Tibial nerve (tissue), 3 donors: ENCODE measurements at regions not wholly inside any gene's neighbourhood (a gene's known extent, or its start where the extent isn't known, plus 50 kb on each side); places are given as distances from the start of the nearest gene placed in this dataset.

Experiments
- POLR2A ChIP-seq, 2 donors: fragments of 450-650 bp; IDR thresholded peaks; one replicate each; pipeline ENCODE4 v1.6.1; 2017; ENCODE audit warnings: antibody characterized with exemption in 2 of 2, mild to moderate bottlenecking in 2 of 2, moderate library complexity in 2 of 2
- TF ChIP-seq, protein P1 (sequence below), 5 experiments: fragments of 200-600 bp in 3 of 5; fragments of 450-650 bp in 2 of 5; sonication (generic) in 3 of 5; IDR thresholded peaks; one replicate each; pipeline ENCODE4 v1.5.1; 2016 to 2019; ENCODE audit warnings: antibody characterized with exemption in 5 of 5, mild to moderate bottlenecking in 3 of 5, moderate library complexity in 2 of 5

DNA sequence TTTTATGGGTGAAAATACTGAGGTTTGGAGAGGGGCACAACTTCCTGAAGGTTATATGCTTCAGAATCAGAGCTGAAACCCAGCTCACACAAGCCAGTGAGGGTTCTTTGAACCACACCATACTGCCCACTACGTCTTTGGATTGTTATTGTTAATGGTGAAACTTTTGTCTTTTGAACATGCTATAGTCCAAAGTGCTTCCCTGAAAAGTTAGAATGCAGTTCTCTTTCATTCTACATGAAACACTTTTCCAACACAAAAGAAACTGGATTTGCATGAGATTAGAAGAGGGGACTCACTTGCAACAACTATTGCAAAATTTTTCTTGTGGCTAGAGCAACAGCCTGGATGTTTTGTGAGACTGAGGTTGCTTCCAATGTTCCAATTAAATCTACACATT is 473.6 kb downstream of the SOX2 start:
- no peak for TF ChIP-seq POLR2A (IDR thresholded peaks at IDR 0.05)
- TF ChIP-seq, protein P1, sequence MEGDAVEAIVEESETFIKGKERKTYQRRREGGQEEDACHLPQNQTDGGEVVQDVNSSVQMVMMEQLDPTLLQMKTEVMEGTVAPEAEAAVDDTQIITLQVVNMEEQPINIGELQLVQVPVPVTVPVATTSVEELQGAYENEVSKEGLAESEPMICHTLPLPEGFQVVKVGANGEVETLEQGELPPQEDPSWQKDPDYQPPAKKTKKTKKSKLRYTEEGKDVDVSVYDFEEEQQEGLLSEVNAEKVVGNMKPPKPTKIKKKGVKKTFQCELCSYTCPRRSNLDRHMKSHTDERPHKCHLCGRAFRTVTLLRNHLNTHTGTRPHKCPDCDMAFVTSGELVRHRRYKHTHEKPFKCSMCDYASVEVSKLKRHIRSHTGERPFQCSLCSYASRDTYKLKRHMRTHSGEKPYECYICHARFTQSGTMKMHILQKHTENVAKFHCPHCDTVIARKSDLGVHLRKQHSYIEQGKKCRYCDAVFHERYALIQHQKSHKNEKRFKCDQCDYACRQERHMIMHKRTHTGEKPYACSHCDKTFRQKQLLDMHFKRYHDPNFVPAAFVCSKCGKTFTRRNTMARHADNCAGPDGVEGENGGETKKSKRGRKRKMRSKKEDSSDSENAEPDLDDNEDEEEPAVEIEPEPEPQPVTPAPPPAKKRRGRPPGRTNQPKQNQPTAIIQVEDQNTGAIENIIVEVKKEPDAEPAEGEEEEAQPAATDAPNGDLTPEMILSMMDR (IDR thresholded peaks at IDR 0.05), result no peak
